MCF 10A (cell line): ENCODE measurements at regions not wholly inside any gene's neighbourhood (a gene's known extent, or its start where the extent isn't known, plus 50 kb on each side); places are given as distances from the start of the nearest gene placed in this dataset.
"Not testable (repeated sequence)": the region's sequence is repeated elsewhere in the genome, so short reads cannot be mapped to it uniquely, and the experiment has no call there.

ENCODE experiments used
- BruUV-seq: library from RNA; stranded (reverse); fragments of 400-500 nt; replicated peaks from 2 replicates; lab custom pipeline; 2021; lab: Mats Ljungman, UMichigan
- CTCF ChIA-PET: fragments of 300-600 bp; sonication (Branson Sonifier 250); formaldehyde crosslinking; extraction: SDS; loops from one replicate; lab custom pipeline; 2021; ENCODE audit warnings: antibody characterized with exemption, inconsistent platforms; lab: Yijun Ruan, JAX
- POLR2A ChIA-PET: fragments of 300-600, 350-650 bp; sonication (Branson Sonifier 250); formaldehyde crosslinking; extraction: SDS; loops from one replicate; lab custom pipeline; 2020; ENCODE audit warnings: antibody characterized with exemption, inconsistent platforms; lab: Yijun Ruan, JAX
- DNase-seq: peaks from one replicate; pipeline ENCODE4 v3.0.0-alpha.2; 2018; ENCODE audit not compliant: unreplicated experiment
- H3K27ac Mint-ChIP-seq: one replicate; pipeline ENCODE4 v1.8.0; 2022; ENCODE audit warnings: mild to moderate bottlenecking, low read depth, mixed read lengths; ENCODE audit not compliant: unreplicated experiment
- H3K27me3 Mint-ChIP-seq: one replicate; pipeline ENCODE4 v1.8.0; 2022; ENCODE audit warnings: mixed read lengths; ENCODE audit not compliant: insufficient read depth, unreplicated experiment
- H3K36me3 Mint-ChIP-seq: one replicate; pipeline ENCODE4 v1.8.0; 2022; ENCODE audit warnings: mild to moderate bottlenecking, moderate library complexity, mixed read lengths; ENCODE audit not compliant: insufficient read depth, unreplicated experiment
- H3K4me1 Mint-ChIP-seq: one replicate; pipeline ENCODE4 v1.8.0; 2022; ENCODE audit warnings: mixed read lengths; ENCODE audit not compliant: insufficient read depth, unreplicated experiment
- H3K4me3 Mint-ChIP-seq: one replicate; pipeline ENCODE4 v1.8.0; 2022; ENCODE audit warnings: mild to moderate bottlenecking, moderate library complexity, mixed read lengths; ENCODE audit not compliant: unreplicated experiment
- H3K9me3 Mint-ChIP-seq: one replicate; pipeline ENCODE4 v1.8.0; 2022; ENCODE audit warnings: mixed read lengths; ENCODE audit not compliant: unreplicated experiment
- intact Hi-C: fragments of 100-400 bp; cut with micrococcal nuclease; formaldehyde crosslinking; loops from 2 replicates; pipeline ENCODE4 v1.14.1; 2022
- TF ChIP-seq, protein P1 (sequence below): fragments of 200-600 bp; IDR thresholded peaks from one replicate; pipeline ENCODE4 v1.8.0; 2022; ENCODE audit warnings: antibody characterized with exemption, mild to moderate bottlenecking; ENCODE audit not compliant: unreplicated experiment

- POLR2A ChIA-PET, result interaction anchor here (0.7 kb wide), 1 partner anchor 17 kb away, joined by 3 read pairs; no protein-coding TSS in a partner anchor
- BruUV-seq, H3K27me3 Mint-ChIP-seq, H3K4me3 Mint-ChIP-seq, H3K36me3 Mint-ChIP-seq, H3K4me1 Mint-ChIP-seq, H3K9me3 Mint-ChIP-seq, H3K27ac Mint-ChIP-seq, DNase-seq, CTCF ChIA-PET, intact Hi-C loops: not testable (repeated sequence)
Measured at GRCh38 chr15:85262461-85263055, 117.8 kb upstream of the AKAP13 start.

- POLR2A ChIA-PET, H3K36me3 Mint-ChIP-seq, BruUV-seq, H3K4me1 Mint-ChIP-seq, H3K27me3 Mint-ChIP-seq, intact Hi-C loops, CTCF ChIA-PET, H3K27ac Mint-ChIP-seq, H3K9me3 Mint-ChIP-seq, H3K4me3 Mint-ChIP-seq, DNase-seq: not testable (repeated sequence)
Measured at GRCh38 chr15:85263842-85264440, 116.5 kb upstream of the AKAP13 start.

DNA sequence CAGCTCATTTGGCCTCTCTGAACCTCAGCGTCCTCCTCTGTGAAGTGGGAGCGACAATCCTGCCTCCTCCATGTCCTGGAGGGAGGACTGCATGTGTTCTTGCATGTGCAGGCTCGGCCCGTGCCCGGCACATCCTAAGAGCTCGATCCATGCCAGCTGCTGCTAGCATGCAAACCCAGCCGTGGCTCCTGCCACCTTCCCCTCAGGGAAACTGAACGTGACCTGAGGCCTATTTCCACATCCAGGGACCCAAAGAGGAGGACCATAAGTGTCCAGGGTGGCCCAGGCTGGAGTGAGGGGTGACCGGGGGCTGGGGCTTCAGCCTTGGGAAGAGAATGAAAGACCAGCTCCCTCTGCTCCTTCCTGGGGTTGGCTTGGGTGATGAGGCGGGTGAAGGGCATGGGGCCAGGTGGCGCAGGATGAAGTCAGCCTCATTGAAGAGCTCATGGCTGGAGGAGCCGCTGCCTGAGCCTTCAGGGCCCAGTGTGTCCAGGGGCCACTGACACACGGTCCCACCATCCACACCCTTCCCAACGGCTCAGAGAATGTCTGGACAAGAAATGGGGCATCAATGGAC is 115.7 kb upstream of the AKAP13 start:
- H3K4me1 Mint-ChIP-seq, intact Hi-C loops, CTCF ChIA-PET, H3K27me3 Mint-ChIP-seq, H3K36me3 Mint-ChIP-seq, DNase-seq, POLR2A ChIA-PET, BruUV-seq, H3K9me3 Mint-ChIP-seq, H3K4me3 Mint-ChIP-seq, H3K27ac Mint-ChIP-seq: not testable (repeated sequence)

DNA sequence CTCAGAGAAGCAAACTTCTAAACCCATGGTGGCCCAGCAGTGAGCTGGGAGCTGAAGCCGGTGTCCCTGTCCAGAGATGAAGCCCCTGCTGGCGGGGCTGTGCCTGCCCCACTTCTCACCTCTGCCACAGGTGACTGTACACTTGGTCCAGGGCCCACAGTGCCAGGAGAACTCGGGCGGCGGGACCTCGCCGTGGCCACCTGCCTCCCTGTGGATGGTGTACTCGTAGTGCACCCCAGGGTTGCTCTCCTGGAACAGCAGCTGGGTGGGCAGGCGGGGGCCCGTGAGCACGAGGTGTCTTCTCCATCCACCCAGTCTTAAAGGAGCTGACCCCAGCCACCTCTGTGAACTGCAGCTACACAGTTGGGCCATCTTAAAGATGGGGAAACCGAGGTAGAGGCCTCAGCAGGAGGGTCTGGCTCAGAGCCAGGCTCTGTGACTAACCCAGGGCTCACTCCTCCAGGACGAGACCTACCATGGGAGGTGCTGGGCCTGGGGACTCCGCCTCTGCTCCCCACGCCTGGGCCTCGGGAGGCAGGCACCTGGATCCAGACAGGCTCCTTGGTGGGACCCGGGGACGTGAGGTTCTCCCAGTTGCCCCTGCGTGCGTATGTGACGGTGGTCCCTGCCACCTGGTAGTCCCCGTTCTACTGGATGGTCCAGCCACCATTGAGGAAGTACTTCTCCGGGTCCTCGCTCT is 113.1 kb upstream of the AKAP13 start:
- BruUV-seq, H3K36me3 Mint-ChIP-seq, intact Hi-C loops, H3K4me3 Mint-ChIP-seq, H3K27ac Mint-ChIP-seq, H3K9me3 Mint-ChIP-seq, POLR2A ChIA-PET, H3K4me1 Mint-ChIP-seq, CTCF ChIA-PET, H3K27me3 Mint-ChIP-seq, DNase-seq: not testable (repeated sequence)

GRCh38 chr15:85274315-85275050 is 105.9 kb upstream of the AKAP13 start:
- H3K9me3 Mint-ChIP-seq, result no peaks in the 10 kb centered on the region
- no peaks in the 10 kb centered on the region for H3K27me3 Mint-ChIP-seq
- no peak overlapping the region for H3K4me3 Mint-ChIP-seq
- ChIA-PET CTCF (interaction anchor here (0.8 kb wide), 1 partner anchor 15 kb away, joined by 4 read pairs; no protein-coding TSS in a partner anchor), POLR2A (no interaction called here)
- intact Hi-C loops, result no loop called here
- TF ChIP-seq, protein P1, sequence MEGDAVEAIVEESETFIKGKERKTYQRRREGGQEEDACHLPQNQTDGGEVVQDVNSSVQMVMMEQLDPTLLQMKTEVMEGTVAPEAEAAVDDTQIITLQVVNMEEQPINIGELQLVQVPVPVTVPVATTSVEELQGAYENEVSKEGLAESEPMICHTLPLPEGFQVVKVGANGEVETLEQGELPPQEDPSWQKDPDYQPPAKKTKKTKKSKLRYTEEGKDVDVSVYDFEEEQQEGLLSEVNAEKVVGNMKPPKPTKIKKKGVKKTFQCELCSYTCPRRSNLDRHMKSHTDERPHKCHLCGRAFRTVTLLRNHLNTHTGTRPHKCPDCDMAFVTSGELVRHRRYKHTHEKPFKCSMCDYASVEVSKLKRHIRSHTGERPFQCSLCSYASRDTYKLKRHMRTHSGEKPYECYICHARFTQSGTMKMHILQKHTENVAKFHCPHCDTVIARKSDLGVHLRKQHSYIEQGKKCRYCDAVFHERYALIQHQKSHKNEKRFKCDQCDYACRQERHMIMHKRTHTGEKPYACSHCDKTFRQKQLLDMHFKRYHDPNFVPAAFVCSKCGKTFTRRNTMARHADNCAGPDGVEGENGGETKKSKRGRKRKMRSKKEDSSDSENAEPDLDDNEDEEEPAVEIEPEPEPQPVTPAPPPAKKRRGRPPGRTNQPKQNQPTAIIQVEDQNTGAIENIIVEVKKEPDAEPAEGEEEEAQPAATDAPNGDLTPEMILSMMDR, result no peak
- no peaks in the 10 kb centered on the region for H3K4me1 Mint-ChIP-seq
- H3K27ac Mint-ChIP-seq, result no peak overlapping the region
- DNase-seq, result no peak
- no peaks in the 10 kb centered on the region for H3K36me3 Mint-ChIP-seq
- no TSS peak for BruUV-seq
